ENCODE measurements at regions not wholly inside any gene's neighbourhood (a gene's known extent, or its start where the extent isn't known, plus 50 kb on each side); places are given as distances from the start of the nearest gene placed in this dataset.
"Not testable (repeated sequence)": the region's sequence is repeated elsewhere in the genome, so short reads cannot be mapped to it uniquely, and the experiment has no call there.

- no peak for DNase-seq
Measured at GRCh38 chr2:207216457-207216856, 50.7 kb upstream of the KLF7 start.

- no peak for DNase-seq
Measured at GRCh38 chr2:207217442-207217841, 51.7 kb upstream of the KLF7 start.

GRCh38 chr2:207219081-207219630 is 53.4 kb upstream of the KLF7 start:
- DNase-seq: no peak

GRCh38 chr2:207219676-207220501 is 54.1 kb upstream of the KLF7 start:
- DNase-seq: no peak

- no peak for DNase-seq
Measured at GRCh38 chr2:207221731-207222130, 56.0 kb upstream of the KLF7 start.

- DNase-seq: peak; percentile 61 to 64
Measured at GRCh38 chr2:207223051-207223450, 57.3 kb upstream of the KLF7 start.

GRCh38 chr2:207224381-207224780 is 58.6 kb upstream of the KLF7 start:
- no peak for DNase-seq

- peak; percentile 78 to 79 for DNase-seq
Measured at GRCh38 chr2:207224791-207225482, 59.2 kb upstream of the KLF7 start.

- DNase-seq: no peak
Measured at GRCh38 chr2:207225773-207226172, 60.0 kb upstream of the KLF7 start.

GRCh38 chr2:207226243-207226642 is 60.5 kb upstream of the KLF7 start:
- DNase-seq: no peak

- DNase-seq: no peak
Measured at GRCh38 chr2:207226671-207227061, 60.9 kb upstream of the KLF7 start.

GRCh38 chr2:207227062-207227748 is 61.5 kb upstream of the KLF7 start:
- DNase-seq: no peak

- DNase-seq: no peak
Measured at GRCh38 chr2:207227749-207228145, 62.0 kb upstream of the KLF7 start.

GRCh38 chr2:207228402-207228801 is 62.7 kb upstream of the KLF7 start:
- no peak for DNase-seq

- no peak for DNase-seq
Measured at GRCh38 chr2:207229161-207229560, 63.4 kb upstream of the KLF7 start.

- no peak for DNase-seq
Measured at GRCh38 chr2:207230261-207231105, 64.7 kb upstream of the KLF7 start.

GRCh38 chr2:207231106-207231865 is 65.5 kb upstream of the KLF7 start:
- DNase-seq: no peak

GRCh38 chr2:207231967-207232366 is 66.2 kb upstream of the KLF7 start:
- no peak for DNase-seq

GRCh38 chr2:207233141-207233540 is 67.4 kb upstream of the KLF7 start:
- DNase-seq: not testable (repeated sequence)

- DNase-seq: no peak
Measured at GRCh38 chr2:207233731-207234130, 68.0 kb upstream of the KLF7 start.

- no peak for DNase-seq
Measured at GRCh38 chr2:207235621-207236020, 69.9 kb upstream of the KLF7 start.
